GM19452 (cell line): ENCODE measurements at regions not wholly inside any gene's neighbourhood (a gene's known extent, or its start where the extent isn't known, plus 50 kb on each side); places are given as distances from the start of the nearest gene placed in this dataset.

Source experiments
- ATAC-seq: cut with Tn5 transposase; IDR thresholded peaks from one replicate; pipeline ENCODE4 v1.9.1; 2021; ENCODE audit not compliant: unreplicated experiment

GRCh38 chr19:27754700-27755099, 1458.3 kb downstream of the UQCRFS1 start:
- no peak for ATAC-seq

GRCh38 chr19:27753622-27754021, 1459.3 kb downstream of the UQCRFS1 start:
- ATAC-seq: no peak

- ATAC-seq: no peak
Observed at GRCh38 chr19:27752530-27753184, 1460.3 kb downstream of the UQCRFS1 start.

GRCh38 chr19:27751044-27751391, 1461.9 kb downstream of the UQCRFS1 start:
- ATAC-seq: no peak

GRCh38 chr19:27750391-27751043, 1462.4 kb downstream of the UQCRFS1 start:
- no peak for ATAC-seq

GRCh38 chr19:27748551-27749152, 1464.3 kb downstream of the UQCRFS1 start:
- no peak for ATAC-seq

GRCh38 chr19:27746691-27747380, 1466.1 kb downstream of the UQCRFS1 start:
- ATAC-seq: no peak

GRCh38 chr19:27745978-27746542, 1466.9 kb downstream of the UQCRFS1 start:
- ATAC-seq: no peak

GRCh38 chr19:27744926-27745768, 1467.8 kb downstream of the UQCRFS1 start:
- no peak for ATAC-seq

GRCh38 chr19:27742041-27742440, 1470.9 kb downstream of the UQCRFS1 start:
- ATAC-seq: no peak

- ATAC-seq: no peak
Observed at GRCh38 chr19:27741236-27741635, 1471.7 kb downstream of the UQCRFS1 start.

- ATAC-seq: no peak
Observed at GRCh38 chr19:27740396-27740795, 1472.6 kb downstream of the UQCRFS1 start.

GRCh38 chr19:27738569-27739193, 1474.3 kb downstream of the UQCRFS1 start:
- ATAC-seq: no peak

- ATAC-seq: no peak
Observed at GRCh38 chr19:27736225-27736624, 1476.7 kb downstream of the UQCRFS1 start.

GRCh38 chr19:27735314-27735713, 1477.6 kb downstream of the UQCRFS1 start:
- no peak for ATAC-seq

GRCh38 chr19:27734496-27735220, 1478.3 kb downstream of the UQCRFS1 start:
- ATAC-seq: no peak

- no peak for ATAC-seq
Observed at GRCh38 chr19:27733551-27734266, 1479.2 kb downstream of the UQCRFS1 start.

- ATAC-seq: no peak
Observed at GRCh38 chr19:27729332-27729731, 1483.6 kb downstream of the UQCRFS1 start.

- ATAC-seq: no peak
Observed at GRCh38 chr19:27722625-27723024, 1490.3 kb downstream of the UQCRFS1 start.
